ENCODE measurements at regions not wholly inside any gene's neighbourhood (a gene's known extent, or its start where the extent isn't known, plus 50 kb on each side); places are given as distances from the start of the nearest gene placed in this dataset.

DNA sequence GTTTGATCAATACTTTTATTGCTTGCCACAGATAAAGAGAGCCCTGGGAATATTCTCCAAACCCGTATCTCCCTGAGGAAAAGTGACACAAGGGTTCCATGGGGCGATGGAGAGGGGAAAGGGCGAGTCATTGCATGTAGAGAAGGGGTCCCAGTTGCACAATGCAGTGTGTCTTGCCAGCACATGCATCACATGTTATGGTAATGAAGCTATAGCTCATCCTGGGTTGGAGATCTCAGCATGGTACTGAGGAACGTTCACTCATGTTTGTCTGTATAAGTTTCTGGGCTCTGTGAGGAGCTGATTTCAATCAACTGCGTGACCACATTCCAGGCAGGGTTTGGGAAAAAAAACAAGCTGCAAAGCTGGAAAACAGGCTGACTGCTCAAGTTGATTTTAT, 220.7 kb upstream of the MC4R start:
- no peaks in the 10 kb centered on the region for H3K36me3 ChIP-seq (ENCODE audit: control insufficient read depth, insufficient read depth, low read length)

GRCh38 chr18:60596928-60597327, 224.4 kb upstream of the MC4R start:
- H3K9me3 ChIP-seq (replicated peaks; ENCODE audit: control insufficient read depth, low read depth, low read length) = no peaks in the 10 kb centered on the region
- no peaks in the 10 kb centered on the region for H3K4me1 ChIP-seq (ENCODE audit: control insufficient read depth, insufficient read depth, low read length)
- no CpG with 5 or more reads among the region's 3 CpGs for WGBS (ENCODE audit: insufficient coverage)
- DNase-seq = no peak
- H3K27ac ChIP-seq (ENCODE audit: low read length) = no peak overlapping the region
- no peaks in the 10 kb centered on the region for H3K27me3 ChIP-seq (ENCODE audit: control insufficient read depth, insufficient read depth, low read length)
- no peak overlapping the region for H3K4me3 ChIP-seq (ENCODE audit: low read length)
- no peaks in the 10 kb centered on the region for H3K36me3 ChIP-seq (ENCODE audit: control insufficient read depth, insufficient read depth, low read length)

More for the DNA sequence above, 220.7 kb upstream of the MC4R start:
- 55% methylated on average over 5 of the region's 5 CpGs for WGBS (ENCODE audit: insufficient coverage)
- no peak overlapping the region for H3K27ac ChIP-seq (ENCODE audit: low read length)
- no peaks in the 10 kb centered on the region for H3K27me3 ChIP-seq (ENCODE audit: control insufficient read depth, insufficient read depth, low read length)
- H3K4me1 ChIP-seq (ENCODE audit: control insufficient read depth, insufficient read depth, low read length) = no peaks in the 10 kb centered on the region
- H3K4me3 ChIP-seq (ENCODE audit: low read length) = no peak overlapping the region
- H3K9me3 ChIP-seq (replicated peaks; ENCODE audit: control insufficient read depth, low read depth, low read length) = no peaks in the 10 kb centered on the region
- DNase-seq = no peak

DNA sequence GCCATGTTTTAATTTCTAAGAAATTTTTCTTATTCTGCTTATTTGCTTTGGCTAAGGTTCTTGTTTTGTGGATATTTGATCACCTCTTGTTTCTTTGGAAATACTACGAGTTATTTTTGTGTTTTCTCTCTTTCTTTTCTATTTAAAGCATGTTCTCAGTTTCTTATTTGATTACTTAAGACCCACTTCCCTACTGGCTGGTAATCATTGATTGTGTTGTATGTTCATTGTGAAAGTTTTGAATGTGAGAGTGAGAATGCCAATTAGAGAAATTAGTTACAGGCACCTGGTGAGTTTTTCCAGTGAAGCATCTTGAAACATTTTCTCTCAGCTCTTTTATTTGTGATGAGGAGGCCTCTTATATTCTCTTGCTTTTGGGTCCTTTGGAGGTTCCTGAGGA, 226.7 kb upstream of the MC4R start:
- Histone ChIP-seq H3K4me3 (ENCODE audit: low read length) (no peak overlapping the region), H3K27me3 (ENCODE audit: control insufficient read depth, insufficient read depth, low read length) (no peaks in the 10 kb centered on the region), H3K9me3 (replicated peaks; ENCODE audit: control insufficient read depth, low read depth, low read length) (no peaks in the 10 kb centered on the region), H3K36me3 (ENCODE audit: control insufficient read depth, insufficient read depth, low read length) (no peaks in the 10 kb centered on the region), H3K4me1 (ENCODE audit: control insufficient read depth, insufficient read depth, low read length) (no peaks in the 10 kb centered on the region), H3K27ac (ENCODE audit: low read length) (no peak overlapping the region)
- no peak for DNase-seq
- no CpG with 5 or more reads among the region's 1 CpG for WGBS (ENCODE audit: insufficient coverage)

DNA sequence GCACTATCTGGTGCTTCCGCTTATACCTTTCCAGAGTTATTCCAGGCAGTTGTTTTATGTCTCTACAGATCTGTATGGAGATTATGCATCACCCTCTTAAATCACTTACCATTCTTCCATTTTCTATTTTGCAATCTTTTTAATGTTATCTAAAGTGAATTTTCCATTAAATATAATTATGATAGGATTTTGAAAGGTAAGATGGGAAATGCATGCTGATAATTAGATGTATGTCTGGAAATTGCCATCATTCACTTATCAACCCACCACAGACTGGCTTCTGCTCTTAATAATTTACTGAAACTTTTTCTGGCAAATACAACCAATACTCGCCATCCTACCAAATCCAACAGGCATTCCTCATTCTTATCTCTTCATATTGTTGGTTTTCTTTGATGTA, 227.4 kb upstream of the MC4R start:
- Histone ChIP-seq H3K4me3 (ENCODE audit: low read length) (no peak overlapping the region), H3K4me1 (ENCODE audit: control insufficient read depth, insufficient read depth, low read length) (no peaks in the 10 kb centered on the region), H3K36me3 (ENCODE audit: control insufficient read depth, insufficient read depth, low read length) (no peaks in the 10 kb centered on the region), H3K9me3 (replicated peaks; ENCODE audit: control insufficient read depth, low read depth, low read length) (no peaks in the 10 kb centered on the region), H3K27ac (ENCODE audit: low read length) (no peak overlapping the region), H3K27me3 (ENCODE audit: control insufficient read depth, insufficient read depth, low read length) (no peaks in the 10 kb centered on the region)
- WGBS (ENCODE audit: insufficient coverage) = no CpG with 5 or more reads among the region's 2 CpGs
- no peak for DNase-seq

DNA sequence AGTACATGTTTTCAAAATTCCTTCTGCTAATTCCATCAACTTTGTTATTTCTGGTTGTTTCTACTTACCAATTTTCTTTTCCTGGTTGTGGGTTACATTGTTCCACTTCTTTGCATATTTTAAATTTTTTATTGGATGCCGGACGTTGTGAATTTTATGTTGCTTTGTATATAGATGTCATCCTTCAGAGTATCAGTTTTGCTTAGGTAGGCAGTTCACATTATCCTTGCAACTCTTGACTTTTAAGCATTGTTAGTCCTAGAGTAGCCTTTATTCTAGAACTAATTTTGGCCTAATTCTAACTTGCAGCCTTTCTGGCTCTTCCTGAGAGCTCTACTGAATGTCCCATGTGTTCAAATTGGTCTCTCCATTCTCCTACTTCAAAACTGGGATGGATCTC, 228.7 kb upstream of the MC4R start:
- Histone ChIP-seq H3K9me3 (replicated peaks; ENCODE audit: control insufficient read depth, low read depth, low read length) (no peaks in the 10 kb centered on the region), H3K36me3 (ENCODE audit: control insufficient read depth, insufficient read depth, low read length) (no peaks in the 10 kb centered on the region), H3K27me3 (ENCODE audit: control insufficient read depth, insufficient read depth, low read length) (no peaks in the 10 kb centered on the region), H3K4me1 (ENCODE audit: control insufficient read depth, insufficient read depth, low read length) (no peaks in the 10 kb centered on the region), H3K4me3 (ENCODE audit: low read length) (no peak overlapping the region), H3K27ac (ENCODE audit: low read length) (no peak overlapping the region)
- DNase-seq = no peak
- WGBS (ENCODE audit: insufficient coverage) = no CpG with 5 or more reads among the region's 2 CpGs

DNA sequence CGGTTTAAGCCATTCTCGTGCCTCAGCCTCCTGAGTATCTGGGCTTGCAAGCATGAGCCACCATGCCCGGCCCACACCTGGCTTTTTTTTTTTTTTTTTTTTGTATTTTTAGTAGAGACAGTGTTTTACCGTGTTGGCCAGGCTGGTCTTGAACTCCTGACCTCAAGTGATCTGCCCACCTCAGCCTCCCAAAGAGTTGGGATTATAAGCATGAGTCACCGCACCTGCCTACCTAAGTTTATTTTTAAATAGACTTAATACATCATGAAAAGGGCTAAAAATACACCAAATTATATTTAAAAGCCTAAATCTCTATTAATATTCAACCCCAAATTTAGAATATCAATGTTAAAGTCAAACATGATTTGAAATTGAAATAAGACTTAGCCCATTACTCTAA, 250.8 kb upstream of the MC4R start:
- no CpG with 5 or more reads among the region's 5 CpGs for WGBS (ENCODE audit: insufficient coverage)
- no peaks in the 10 kb centered on the region for H3K9me3 ChIP-seq (replicated peaks; ENCODE audit: control insufficient read depth, low read depth, low read length)
- H3K4me1 ChIP-seq (ENCODE audit: control insufficient read depth, insufficient read depth, low read length) = no peaks in the 10 kb centered on the region
- no peaks in the 10 kb centered on the region for H3K27me3 ChIP-seq (ENCODE audit: control insufficient read depth, insufficient read depth, low read length)
- no peak overlapping the region for H3K4me3 ChIP-seq (ENCODE audit: low read length)
- H3K36me3 ChIP-seq (ENCODE audit: control insufficient read depth, insufficient read depth, low read length) = no peaks in the 10 kb centered on the region
- no peak for DNase-seq
- no peak overlapping the region for H3K27ac ChIP-seq (ENCODE audit: low read length)

- no peak for DNase-seq
- no peaks in the 10 kb centered on the region for H3K27me3 ChIP-seq (ENCODE audit: control insufficient read depth, insufficient read depth, low read length)
- H3K9me3 ChIP-seq (replicated peaks; ENCODE audit: control insufficient read depth, low read depth, low read length) = no peaks in the 10 kb centered on the region
- no peaks in the 10 kb centered on the region for H3K4me1 ChIP-seq (ENCODE audit: control insufficient read depth, insufficient read depth, low read length)
- no peak overlapping the region for H3K4me3 ChIP-seq (ENCODE audit: low read length)
- no peaks in the 10 kb centered on the region for H3K36me3 ChIP-seq (ENCODE audit: control insufficient read depth, insufficient read depth, low read length)
- no peak overlapping the region for H3K27ac ChIP-seq (ENCODE audit: low read length)
- WGBS (ENCODE audit: insufficient coverage) = no CpG with 5 or more reads among the region's 1 CpG
Observed at GRCh38 chr18:60624207-60624606, 251.6 kb upstream of the MC4R start.

DNA sequence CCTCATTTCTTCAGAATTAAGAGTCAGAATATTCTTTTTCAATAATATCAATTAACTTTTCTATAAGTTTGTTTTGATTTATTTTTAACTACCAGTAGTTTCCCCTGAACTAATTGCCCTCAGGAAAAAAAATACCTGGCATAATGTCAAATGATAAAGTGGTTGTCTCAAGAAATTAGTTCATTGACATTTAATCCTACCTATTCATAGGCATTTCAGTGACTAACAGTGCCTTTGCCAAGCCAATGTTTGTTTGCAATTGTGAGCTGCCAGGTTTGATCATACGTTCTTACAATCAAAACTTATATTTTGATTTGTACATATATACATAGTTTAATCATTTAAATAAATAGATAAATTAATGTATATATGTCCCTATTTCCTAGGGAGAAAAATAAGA, 267.3 kb upstream of the MC4R start:
- no CpG with 5 or more reads among the region's 1 CpG for WGBS (ENCODE audit: insufficient coverage)
- H3K4me3 ChIP-seq (ENCODE audit: low read length) = no peak overlapping the region
- DNase-seq = no peak
- H3K4me1 ChIP-seq (ENCODE audit: control insufficient read depth, insufficient read depth, low read length) = no peaks in the 10 kb centered on the region
- H3K27ac ChIP-seq (ENCODE audit: low read length) = no peak overlapping the region
- H3K36me3 ChIP-seq (ENCODE audit: control insufficient read depth, insufficient read depth, low read length) = no peaks in the 10 kb centered on the region
- H3K9me3 ChIP-seq (replicated peaks; ENCODE audit: control insufficient read depth, low read depth, low read length) = no peaks in the 10 kb centered on the region
- no peaks in the 10 kb centered on the region for H3K27me3 ChIP-seq (ENCODE audit: control insufficient read depth, insufficient read depth, low read length)

DNA sequence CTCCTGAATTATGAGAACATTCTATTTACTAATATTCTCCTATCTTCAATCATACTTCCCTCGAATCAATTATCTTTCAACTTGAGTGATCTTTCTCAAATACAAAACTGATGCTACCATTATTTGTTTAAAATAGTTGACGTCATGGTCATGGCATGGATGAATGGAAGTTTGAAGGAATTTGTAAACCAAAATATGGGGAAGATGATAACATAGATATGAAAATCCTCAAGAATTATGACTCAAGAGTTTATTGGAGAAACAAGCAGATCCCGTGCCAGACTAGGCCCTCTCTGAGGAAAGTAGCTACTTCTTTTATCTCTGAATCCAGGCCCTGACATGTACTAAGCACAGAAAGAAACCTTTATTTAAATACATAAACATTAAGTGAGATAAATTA, 270.4 kb upstream of the MC4R start:
- no peaks in the 10 kb centered on the region for H3K36me3 ChIP-seq (ENCODE audit: control insufficient read depth, insufficient read depth, low read length)
- H3K4me3 ChIP-seq (ENCODE audit: low read length) = no peak overlapping the region
- no peaks in the 10 kb centered on the region for H3K27me3 ChIP-seq (ENCODE audit: control insufficient read depth, insufficient read depth, low read length)
- WGBS (ENCODE audit: insufficient coverage) = no CpG with 5 or more reads among the region's 3 CpGs
- H3K27ac ChIP-seq (ENCODE audit: low read length) = no peak overlapping the region
- H3K9me3 ChIP-seq (replicated peaks; ENCODE audit: control insufficient read depth, low read depth, low read length) = no peaks in the 10 kb centered on the region
- H3K4me1 ChIP-seq (ENCODE audit: control insufficient read depth, insufficient read depth, low read length) = no peaks in the 10 kb centered on the region
- DNase-seq = no peak

- DNase-seq = no peak
- no peak overlapping the region for H3K4me3 ChIP-seq (ENCODE audit: low read length)
- no CpG with 5 or more reads among the region's 5 CpGs for WGBS (ENCODE audit: insufficient coverage)
Observed at GRCh38 chr18:60646725-60647124, 274.1 kb upstream of the MC4R start.

GRCh38 chr18:60649107-60649506, 276.5 kb upstream of the MC4R start:
- WGBS (ENCODE audit: insufficient coverage) = 83% methylated on average over 1 of the region's 5 CpGs
- Histone ChIP-seq H3K4me1 (ENCODE audit: control insufficient read depth, insufficient read depth, low read length) (no peaks in the 10 kb centered on the region), H3K4me3 (ENCODE audit: low read length) (no peak overlapping the region), H3K27ac (ENCODE audit: low read length) (no peak overlapping the region), H3K27me3 (ENCODE audit: control insufficient read depth, insufficient read depth, low read length) (no peaks in the 10 kb centered on the region), H3K9me3 (replicated peaks; ENCODE audit: control insufficient read depth, low read depth, low read length) (no peaks in the 10 kb centered on the region), H3K36me3 (ENCODE audit: control insufficient read depth, insufficient read depth, low read length) (no peaks in the 10 kb centered on the region)
- no peak for DNase-seq

More at GRCh38 chr18:60646725-60647124, 274.1 kb upstream of the MC4R start:
- H3K36me3 ChIP-seq (ENCODE audit: control insufficient read depth, insufficient read depth, low read length) = no peaks in the 10 kb centered on the region
- no peaks in the 10 kb centered on the region for H3K27me3 ChIP-seq (ENCODE audit: control insufficient read depth, insufficient read depth, low read length)
- H3K4me1 ChIP-seq (ENCODE audit: control insufficient read depth, insufficient read depth, low read length) = no peaks in the 10 kb centered on the region
- H3K27ac ChIP-seq (ENCODE audit: low read length) = no peak overlapping the region
- H3K9me3 ChIP-seq (replicated peaks; ENCODE audit: control insufficient read depth, low read depth, low read length) = no peaks in the 10 kb centered on the region

Data from muscle of leg (tissue), 3 donors.